HG03103 (cell line): ENCODE measurements at regions not wholly inside any gene's neighbourhood (a gene's known extent, or its start where the extent isn't known, plus 50 kb on each side); places are given as distances from the start of the nearest gene placed in this dataset.

Source experiments
- ATAC-seq: cut with Tn5 transposase; IDR thresholded peaks from one replicate; pipeline ENCODE4 v1.9.1; 2021; ENCODE audit warnings: low read depth; ENCODE audit not compliant: unreplicated experiment

DNA sequence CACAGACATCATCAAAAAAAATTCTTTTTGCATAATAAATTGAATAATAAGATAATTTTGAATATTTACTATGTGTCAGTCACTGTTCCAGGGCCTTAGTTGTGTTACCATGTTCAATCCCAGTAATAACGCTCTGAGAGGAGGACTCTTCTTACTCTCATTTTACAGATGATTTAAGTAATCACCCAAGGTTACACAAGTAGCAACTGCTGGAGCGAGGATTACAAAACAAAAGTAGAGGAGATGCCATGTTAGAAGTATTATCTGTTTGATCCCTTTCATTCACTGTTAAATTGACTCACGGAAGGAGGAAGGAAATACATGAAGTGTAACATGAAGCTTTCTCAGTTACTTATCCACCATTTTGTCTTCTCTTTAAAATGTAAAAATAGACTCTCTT is 412.8 kb downstream of the NFIB start:
- ATAC-seq, result no peak

DNA sequence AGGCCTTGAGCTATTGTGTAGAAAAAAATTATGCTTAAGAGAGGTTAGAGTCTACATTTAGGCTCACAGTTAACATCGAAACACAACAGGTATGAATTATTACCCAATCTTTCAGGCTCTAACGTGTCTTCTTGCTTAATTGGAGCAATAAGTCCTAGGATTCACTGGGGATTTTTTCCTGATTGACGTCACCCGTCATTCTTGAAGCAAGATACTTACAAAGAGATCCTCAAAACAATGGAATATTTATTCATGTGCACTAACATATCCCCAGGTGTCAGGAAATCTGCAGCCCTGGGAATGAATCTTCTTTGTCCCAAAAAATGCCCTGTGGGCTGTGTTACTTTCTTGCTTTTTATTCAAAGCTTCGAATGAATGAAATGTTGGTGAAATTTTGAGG is 413.5 kb downstream of the NFIB start:
- no peak for ATAC-seq

DNA sequence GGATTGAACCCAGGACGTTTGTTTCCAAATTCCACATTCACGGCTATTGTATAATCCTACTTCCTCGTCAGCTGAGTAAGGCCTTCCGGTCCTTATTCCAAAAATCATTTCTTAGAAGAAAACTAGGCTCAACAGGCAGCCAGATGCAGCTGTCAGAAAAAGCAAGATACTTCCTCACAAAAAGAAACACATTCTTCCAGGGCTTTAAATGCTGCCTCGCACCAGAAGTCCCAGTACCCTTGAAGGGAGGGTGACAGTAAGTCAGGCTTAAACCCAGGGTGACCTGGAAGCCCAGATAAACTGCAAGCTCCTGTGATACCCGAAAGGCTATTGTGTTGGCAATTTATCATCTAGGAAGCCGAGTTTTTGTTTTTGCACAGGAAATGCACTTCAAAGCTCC is 414.0 kb downstream of the NFIB start:
- no peak for ATAC-seq

DNA sequence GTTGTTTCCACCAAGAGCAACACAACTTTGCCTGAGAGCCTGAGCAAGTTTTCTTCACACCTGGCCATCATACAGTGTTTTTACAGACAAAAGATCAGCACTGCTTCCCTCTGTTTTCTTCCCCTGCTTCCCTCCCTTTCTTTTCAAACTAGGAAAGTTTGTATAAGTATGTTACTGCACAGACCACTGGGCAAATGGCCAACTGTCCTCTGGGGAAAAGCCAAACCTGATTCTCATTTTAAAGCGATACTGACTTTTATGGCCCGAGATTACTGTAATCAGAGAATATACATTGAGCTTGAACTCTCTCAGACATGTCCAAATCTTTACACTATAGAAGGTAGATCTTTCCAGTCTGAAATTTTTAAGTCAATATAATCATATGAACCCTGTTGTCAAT is 415.0 kb downstream of the NFIB start:
- no peak for ATAC-seq

DNA sequence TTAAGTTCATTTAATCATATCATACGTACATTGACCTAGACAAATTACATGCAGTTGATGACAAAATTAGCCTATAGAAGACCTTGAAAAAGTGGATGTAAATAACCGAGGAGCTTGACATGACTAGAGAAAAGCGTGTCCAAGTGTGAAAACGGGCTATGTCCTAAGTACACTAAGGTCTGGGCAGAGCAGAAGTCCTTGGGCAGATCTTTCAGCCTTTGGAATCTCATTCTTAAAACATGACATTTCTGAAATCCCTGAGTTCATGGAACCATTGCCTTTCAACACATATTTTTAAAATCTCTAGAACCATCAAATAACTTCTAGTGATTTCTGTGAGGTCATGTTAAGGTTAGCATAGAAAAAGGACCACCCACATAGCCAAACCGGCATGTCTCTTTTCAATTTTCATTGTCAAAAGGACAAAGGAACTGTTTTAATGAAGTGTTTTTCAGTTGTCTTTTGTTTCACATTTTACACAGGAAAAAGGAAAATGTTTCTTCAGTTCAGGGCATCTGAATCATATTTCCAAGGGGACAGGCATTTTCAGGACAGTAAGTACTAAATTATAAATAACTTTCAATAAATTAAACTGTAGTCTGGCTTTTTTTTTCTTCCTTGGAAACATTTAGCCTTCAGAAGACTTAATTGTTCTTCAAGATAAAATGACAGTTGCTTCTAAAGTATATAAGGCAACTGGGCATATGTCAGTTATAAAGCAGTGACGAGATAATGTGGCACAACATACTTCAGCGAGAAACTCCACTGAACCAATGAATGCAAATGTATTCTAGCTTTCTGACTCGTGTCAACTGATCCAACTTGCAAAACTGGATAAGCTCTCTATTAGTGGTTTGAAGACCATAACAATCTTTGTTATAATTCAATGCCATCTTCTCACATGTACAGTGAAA is 416.8 kb downstream of the NFIB start:
- ATAC-seq, result no peak

DNA sequence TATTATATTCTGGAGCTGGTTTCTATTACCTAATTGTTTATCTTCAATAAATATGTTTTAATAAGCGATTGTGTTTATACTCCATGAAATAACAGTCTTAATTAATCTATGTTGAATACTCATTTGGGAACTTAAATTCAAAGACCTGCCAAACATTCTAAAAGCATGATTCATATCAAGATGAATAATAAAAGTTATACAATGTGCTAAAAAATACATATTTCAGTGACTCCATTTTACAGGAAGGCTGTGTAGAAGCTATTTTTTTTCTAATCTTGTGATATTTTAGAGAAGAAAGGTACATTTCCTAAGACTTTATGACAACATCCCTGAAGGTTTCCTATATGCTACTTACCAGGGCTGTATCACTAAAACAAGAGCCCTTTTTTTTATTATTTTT is 417.9 kb downstream of the NFIB start:
- no peak for ATAC-seq

DNA sequence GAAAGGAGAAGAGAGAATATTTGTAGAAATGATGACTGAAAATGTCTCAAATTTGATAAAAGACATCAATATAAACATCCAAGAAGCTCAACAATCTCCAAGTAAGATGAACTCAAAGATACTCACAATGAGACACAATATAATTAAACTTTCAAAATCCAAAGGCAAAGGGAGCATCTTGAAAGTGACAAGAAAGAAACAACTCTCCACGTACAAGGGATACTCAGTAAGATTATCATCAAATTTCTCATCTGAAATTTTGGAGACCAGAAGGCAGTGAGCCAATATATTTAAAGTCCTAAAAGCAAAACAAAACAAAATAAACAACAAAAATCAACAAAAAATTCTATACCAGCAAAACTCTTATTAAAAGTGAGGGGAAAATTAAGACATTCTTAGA is 428.7 kb downstream of the NFIB start:
- ATAC-seq, result no peak

DNA sequence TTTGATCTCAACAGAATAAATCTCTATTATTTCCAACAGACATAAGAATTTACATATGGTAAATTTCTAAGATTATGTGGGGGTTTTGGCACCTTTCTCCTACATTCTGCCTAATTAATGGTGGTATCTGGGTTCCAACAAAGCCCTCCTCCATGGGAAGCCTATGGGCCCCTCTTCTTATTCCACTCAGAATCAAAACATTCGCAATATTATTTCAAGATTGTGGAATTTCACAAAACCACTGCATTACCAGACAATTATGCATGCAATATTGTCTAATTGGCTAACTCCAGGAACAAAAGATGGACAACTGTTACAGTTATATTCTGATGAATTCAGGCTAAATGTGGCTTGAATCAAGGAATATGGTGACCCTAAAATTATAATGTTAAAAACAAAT is 434.0 kb downstream of the NFIB start:
- ATAC-seq, result no peak

DNA sequence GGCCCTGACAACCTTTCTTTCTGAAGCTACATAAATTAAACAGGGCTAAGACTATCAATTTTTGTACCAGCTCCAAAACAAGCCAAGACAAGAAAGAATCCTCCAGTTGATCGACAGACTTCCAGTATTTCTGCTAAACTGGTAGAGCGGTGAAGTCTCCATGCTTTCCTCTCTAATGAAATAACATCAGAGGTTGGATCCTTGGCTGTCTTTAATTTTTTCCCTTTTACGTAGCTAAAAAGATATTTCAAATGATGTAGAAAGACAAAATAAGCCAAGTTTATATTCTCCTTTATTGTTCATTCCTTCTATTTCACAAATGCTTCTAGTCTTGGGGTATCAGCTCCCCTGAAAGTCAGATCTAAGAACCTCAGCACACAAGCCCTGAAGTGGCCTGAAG is 434.9 kb downstream of the NFIB start:
- no peak for ATAC-seq

DNA sequence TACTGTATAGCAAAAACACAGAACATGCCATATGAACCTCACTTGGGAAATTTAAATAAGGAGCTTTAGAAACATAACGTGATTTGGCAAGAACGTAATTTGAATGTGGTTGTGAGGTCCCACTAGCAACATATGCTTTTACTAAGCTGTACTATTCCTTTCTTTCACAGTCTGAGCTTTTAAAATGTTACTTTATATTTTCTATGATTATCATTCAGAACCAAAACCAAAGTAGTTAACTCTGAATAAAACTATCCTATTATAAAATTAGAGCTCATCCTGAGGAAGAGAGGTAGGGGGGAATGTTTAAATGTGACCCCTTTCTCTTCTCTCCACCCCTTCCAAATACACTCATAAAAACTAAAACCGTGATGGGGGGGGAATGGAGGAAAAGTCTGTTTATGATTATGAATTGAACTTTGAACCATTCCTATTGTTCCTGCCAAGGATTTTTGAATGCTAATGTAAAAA is 435.7 kb downstream of the NFIB start:
- ATAC-seq, result no peak

DNA sequence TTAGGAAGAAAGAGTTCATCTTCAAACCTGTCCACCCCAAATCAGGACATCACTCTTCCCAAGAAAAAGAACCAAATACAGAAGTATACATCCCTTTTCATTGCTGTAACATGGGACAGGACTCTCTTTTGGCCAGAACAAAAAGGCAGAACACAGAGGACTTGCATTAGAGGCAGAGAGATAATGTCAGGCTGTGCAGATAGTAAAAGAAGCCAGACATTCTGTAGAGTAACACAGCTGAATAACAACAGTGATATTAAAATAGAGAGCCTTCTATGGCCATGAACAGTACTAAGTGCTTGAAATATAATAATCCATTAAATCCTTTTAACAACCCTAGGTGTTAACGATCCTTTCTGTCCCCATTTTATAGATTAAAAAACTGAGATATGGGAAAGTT is 437.2 kb downstream of the NFIB start:
- ATAC-seq, result no peak

DNA sequence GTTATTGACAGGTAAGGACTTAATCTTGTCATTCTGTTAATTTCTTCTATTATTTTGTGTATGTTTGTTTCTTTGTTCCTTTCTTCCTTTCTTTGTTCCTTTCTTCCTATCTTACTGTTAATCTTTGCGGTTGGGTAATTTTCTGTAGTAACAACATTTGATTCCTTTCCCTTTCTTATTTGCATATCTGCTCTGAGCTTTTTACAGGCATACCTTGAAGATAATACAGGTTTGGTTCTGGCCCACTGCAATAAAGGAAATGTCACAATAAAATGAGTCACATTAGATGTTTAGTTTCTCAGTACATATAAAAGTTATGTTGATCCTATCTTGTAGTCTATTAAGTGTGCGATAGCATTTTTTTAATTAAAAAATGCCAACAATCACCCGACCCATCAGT is 440.7 kb downstream of the NFIB start:
- ATAC-seq, result no peak

DNA sequence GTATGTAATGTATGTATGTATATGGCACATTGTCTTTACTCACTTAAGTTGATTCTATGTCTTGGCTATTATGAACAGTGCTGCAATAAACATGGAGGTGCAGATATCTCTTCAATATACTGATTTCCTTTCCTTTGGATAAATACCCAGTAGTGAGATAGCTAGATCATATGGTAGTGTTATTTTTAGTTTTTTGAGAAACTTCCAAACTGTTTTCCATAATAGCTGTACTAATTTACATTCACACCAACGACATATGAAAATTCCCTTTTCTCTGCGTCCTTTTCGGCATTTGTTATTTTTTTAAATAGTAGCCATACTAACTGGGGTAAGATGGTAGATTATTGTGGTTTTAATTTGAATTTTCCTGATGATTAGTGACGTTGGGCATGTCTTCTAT is 445.6 kb downstream of the NFIB start:
- ATAC-seq, result no peak

DNA sequence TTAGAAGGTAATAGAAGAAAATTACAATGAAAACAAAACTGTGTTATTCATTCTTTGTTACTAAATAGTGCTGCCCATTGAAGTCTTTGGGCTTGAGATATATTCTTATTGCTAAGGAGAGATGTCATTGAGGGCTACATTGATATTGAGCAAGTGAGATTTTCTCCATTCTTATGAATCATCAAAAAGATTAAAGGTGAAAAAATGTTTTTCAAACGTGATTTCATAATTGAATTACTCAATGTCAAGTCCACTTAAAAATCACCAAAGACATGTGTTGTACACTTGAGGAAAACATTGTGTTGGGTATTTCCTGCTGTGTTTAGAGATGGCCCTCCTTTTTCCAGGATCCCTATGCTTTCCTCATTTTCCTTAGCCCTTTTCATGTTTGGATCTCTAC is 448.1 kb downstream of the NFIB start:
- ATAC-seq, result no peak

DNA sequence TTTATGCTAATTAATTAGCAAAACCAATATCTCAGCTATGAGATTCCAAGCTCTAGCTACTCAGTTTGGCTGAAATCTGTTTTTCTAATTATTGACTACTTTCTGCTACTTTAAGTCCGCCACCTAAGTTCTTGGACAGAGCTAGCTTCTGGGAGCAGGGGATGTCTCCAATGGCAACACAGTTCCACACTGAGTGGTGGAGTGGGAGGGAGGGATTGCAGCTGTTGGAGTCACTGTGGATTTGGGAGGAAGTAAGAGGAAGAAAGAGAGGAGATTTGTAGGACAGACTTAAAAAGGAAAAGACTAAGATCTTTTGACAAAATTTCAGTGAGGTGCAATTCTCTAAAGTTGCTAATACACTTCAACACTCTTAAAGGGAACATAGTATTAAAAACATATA is 450.8 kb downstream of the NFIB start:
- no peak for ATAC-seq

DNA sequence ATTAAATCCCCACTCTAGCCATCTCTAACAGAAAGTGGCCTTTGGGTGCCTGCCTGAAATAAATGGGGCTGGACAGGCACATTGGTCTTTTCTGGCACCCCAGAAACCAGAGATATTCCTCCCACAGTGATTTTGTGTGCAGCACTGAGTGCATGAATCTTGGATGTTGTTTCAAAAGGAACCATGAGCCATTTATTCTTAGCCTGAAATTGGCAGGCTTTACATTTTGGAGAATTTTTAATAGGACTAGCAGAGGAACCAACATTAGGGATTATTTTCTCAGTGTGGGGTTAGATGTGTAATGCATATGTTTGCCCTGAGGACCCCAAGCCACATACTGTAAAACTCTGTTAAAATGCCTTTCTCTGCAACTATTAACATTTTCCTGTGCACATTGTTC is 451.3 kb downstream of the NFIB start:
- ATAC-seq, result no peak

DNA sequence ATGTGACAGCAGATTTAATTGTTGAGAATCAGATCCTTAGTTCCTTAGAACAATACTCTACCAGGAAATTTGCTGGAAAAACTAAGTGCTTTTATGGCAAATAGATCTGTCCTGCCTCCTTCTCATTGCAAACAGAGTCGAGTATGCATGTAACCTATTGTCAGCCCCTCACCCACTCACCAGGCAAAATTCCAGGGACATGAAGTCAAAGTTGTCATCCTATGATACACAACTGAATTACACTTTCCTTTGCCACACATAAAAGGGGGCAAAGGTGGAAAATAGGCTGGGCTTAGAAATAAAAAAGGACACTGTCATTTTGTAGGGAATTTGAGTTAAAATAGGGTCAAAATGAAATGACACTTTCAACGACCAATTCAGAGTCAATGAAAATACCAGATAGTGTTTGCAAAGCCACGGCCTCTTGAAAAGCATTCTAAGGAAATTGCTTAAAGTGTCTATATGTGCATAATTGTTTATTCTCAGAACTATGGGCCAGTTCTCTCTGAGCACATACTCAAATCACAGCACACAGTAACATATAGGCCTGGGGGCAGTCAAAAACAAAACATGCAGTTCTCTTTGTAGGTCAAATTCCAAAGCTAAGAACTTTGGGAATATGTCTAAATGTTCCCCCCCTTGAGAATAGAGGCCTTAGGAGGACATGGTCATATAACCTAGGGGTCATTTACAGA is 452.8 kb downstream of the NFIB start:
- ATAC-seq, result no peak

DNA sequence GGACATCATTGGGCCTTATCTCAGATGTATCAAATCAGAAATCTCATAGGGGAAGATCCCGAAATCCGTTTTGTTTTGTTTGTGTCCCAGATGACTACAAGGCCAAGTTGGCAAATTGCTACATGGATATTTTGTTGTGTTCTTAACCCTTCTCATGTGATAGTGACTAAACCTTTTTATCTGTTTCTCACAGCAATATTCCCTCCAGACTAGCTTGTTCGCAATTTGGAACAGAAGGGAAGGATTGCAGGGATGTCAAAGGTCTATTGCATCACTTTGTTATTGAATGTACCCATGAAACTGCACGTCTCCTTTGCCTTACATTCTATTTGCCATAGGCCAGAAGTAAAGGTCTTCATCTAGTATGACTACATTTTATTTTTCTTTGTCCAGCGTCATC is 453.9 kb downstream of the NFIB start:
- ATAC-seq, result no peak

DNA sequence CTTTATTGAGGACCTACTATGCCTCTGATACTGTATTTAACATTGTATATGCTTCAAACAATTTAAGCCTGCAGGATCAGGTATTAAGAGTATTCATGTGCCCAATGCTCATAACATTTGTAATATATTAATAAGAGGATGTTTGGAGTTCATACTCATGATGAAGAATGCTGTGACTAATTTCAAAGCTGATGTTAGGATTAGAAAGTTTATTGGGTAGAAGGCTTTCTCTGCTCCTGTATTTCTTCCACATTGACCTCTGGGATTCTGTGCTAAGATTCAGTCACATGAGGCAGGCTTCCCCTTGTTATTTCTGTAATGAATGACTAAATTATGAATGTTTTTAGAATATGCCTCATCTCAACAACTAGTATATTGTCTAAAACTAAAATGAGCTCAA is 456.4 kb downstream of the NFIB start:
- ATAC-seq, result no peak

DNA sequence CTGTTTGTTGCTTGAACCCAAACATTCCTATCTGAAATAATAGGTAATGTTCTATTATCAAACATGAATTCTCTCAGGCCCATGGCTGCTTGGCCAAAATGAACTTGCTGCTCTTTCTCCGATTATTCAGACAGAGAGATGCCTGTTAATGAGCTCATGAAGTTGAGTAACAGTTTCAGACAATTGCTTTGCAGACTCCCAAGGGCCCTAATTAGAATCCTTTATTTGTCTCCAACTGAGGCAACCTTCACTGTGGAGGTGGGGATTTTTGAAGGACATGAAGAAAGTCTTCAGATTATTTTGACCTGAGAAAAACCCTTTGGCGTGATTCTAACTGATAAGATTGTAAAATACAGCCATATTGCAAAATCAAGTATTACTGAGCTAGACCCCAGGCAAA is 466.7 kb downstream of the NFIB start:
- ATAC-seq, result no peak

DNA sequence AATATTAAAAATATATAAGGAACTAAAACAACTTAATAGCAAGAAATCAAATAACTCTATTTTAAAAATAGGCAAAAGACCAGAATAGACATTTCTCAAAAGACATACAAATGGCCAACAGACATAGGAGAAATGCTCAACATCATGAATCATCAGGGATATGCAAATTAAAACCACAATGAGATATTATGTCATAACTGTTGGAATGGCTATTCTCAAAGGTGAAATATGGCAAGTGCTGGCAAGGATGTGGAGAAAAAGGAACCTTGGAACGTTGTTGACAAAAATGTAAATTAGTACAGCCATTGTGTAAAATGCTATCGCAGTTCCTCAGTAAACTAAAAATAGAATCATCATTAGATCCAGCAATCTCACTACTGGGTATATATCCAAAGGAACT is 468.5 kb downstream of the NFIB start:
- no peak for ATAC-seq
